NCI-H2196 (cell line): ENCODE measurements at regions not wholly inside any gene's neighbourhood (a gene's known extent, or its start where the extent isn't known, plus 50 kb on each side); places are given as distances from the start of the nearest gene placed in this dataset.

ENCODE experiments used
- DNase-seq: peaks from one replicate; lab custom pipeline; 2025; ENCODE audit not compliant: unreplicated experiment; lab: John Stamatoyannopoulos, UW

DNA sequence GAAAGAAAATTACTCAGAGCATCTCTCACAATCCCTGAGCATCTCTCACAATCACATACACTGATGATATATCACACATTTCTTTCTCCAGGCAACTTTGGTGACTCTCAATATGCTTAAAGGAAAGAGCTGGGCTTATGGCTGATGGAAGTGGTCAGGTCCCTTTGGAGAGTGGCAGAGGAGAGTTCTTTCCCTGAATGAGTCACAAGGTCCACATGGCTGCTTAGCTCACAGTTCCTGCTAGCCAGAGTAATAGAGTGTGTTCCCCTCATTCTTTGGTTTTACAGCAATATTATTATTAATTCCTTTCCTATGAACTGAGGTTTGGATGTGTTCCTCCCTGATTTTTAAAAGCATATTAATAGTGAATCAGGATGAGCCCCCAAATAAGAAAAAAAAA, 287.4 kb downstream of the C7orf25 start:
- DNase-seq, result no peak

DNA sequence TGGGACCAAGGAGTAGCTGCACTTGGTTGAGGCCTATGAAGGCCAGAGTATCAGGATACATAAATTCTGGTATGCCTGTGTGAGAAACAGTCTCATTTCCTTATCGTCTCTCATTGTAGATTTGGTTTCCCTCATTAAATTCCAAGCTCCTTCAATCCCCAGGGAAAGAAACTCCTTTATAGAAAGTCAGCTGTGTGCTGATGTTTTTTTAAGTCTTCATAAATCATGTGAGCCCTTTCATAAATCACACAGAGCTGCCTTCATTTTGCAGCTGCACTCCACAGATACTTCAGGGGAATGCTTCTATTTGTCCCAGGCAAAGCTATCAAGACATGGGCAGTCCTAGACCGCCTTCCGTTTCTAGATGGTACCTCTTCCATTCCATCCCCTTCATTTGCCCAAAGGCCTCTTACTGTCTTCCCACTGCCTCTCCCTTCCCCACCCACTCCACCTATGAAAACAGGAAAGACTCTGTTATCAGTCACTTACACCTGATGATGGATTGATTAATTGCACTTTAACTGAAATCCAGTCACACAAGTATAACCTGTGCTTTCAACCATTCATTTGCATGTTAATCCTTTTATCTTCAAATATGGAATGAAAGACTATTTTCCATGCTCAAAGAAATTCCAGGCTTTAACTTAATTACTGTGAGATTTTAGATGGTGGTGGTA, 290.2 kb downstream of the C7orf25 start:
- DNase-seq, result no peak

DNA sequence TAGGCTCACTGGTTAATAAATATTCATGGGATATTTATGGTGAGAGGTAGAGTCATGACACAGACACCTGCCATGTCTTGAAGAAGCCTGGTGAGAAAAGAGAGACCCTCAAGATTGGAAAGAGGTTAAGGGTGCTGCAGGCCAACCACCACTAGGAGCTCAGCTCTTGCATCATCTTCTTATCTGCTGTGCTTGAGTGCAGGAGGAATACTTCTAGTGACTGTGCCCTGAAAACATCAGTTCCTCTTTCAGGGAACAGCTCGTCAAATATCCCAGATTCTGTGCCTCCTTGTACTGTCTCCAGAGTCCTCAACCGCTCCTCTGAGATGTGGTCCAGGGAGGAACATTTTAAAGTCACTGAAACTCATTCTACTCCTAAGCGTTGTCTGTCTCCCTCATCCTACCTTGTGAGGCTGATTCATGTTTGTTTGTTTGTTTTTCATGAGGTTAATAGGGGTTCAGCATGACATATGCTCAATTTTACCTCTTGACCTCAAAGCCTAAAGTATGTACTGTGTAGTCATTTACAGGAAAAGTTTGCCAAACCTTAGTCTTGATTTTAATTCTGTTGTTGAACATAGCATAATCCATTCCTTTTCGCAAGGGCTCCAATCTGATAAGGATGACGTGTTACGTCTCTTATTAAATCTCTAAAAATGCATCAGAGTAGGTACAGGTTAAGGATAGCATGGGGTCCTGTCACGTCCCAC, 293.1 kb downstream of the C7orf25 start:
- no peak for DNase-seq

DNA sequence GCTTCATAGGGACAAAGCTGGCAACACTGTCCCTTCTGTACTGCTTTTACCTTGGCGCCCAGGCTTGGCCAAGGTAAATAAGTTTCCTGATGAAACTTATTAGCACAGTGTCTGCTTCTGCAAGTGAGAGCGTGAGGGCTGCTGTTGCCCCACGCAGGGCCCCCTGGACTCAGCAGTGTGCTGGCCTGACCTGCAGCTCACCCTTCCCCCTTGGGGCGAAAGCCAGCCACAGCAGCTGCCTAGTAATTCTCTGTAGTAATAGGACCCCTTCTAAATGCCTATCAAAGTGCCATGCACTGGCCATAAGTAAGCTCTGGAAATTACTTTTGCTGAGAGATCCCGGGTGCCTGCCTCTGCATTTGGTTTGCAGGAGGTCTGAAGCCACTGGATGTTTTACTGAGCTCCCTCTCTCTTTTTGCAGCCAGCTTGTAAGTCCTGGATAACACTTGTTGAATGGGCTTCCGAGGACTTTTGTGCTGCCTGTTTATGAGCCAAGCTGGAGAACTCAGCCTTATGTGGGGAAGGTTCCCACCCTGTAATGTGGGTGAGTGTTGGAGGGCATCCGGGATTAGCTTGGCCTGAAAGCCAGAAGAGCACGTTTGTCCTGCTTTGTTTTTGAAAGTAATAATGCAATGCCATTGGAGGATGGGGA, 293.9 kb downstream of the C7orf25 start:
- no peak for DNase-seq

DNA sequence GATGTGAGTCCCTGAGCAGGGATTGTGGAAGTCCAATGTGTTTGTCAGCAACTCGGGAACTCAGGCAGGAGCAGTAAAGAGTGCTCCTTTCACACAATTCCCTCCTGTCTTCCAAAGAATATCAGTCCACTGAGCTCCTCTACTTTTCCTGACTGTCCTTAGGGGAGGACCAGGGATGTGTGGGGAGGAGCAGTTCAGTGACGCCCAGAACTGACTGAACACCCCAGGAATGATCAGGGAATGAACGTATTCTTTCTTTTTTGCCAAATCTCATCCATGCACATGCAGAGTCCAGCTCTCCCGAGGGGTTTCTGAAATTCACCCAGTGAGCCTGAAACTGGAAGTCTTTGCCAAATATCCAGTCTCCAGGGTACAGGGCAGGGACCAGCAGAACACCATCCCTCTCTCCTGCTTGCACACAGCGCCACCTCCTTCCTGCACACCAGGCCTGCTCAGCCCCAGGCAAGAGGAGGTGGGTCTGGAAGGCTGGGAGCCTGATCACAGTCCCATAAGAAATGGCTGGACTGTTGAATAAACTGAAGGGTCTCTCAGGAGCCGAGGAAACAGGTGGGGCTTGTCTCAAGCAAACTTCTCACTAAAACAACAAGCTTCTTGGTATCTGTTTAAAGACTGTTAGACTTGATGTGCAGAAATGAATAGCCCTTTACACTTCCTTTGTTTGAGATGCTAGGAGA, 294.7 kb downstream of the C7orf25 start:
- DNase-seq, result no peak

DNA sequence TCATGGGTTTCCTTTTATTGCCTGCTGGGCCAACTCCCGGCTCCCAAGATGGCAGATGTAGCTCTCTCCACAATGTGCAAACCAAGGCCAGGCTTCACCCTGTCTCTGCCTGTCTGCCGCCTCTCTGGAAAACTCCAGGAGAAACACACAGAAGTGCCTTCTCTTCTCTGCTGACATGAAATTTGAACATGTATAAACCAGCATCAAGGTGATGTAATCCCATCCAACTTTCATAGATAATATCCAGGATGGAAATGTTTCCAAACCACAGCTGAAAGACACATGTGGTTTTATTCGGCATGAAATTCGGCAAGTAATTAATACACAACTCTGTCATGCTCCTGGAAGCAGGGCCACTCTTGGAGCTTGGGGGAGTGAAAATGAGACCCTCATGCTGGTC, 297.2 kb downstream of the C7orf25 start:
- no peak for DNase-seq

DNA sequence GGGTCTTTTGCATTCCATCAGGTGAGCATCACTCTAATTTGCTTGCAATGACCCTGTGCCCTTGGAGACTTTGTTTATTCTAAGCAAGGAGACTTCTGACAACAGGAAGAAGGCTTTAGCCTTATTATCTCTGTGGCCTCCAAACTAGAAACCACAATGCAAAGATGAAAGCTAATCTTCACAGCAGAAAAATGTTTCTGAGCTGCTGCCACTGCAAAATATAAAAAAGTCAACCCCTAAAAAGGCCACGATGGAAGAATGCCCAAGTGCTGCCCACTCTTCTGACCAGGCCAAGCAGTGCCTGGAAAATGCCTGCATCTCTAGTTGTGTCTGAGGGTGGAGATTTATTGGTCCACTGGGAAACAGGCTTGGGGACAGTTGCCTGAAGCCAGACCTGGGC, 299.9 kb downstream of the C7orf25 start:
- DNase-seq, result no peak

DNA sequence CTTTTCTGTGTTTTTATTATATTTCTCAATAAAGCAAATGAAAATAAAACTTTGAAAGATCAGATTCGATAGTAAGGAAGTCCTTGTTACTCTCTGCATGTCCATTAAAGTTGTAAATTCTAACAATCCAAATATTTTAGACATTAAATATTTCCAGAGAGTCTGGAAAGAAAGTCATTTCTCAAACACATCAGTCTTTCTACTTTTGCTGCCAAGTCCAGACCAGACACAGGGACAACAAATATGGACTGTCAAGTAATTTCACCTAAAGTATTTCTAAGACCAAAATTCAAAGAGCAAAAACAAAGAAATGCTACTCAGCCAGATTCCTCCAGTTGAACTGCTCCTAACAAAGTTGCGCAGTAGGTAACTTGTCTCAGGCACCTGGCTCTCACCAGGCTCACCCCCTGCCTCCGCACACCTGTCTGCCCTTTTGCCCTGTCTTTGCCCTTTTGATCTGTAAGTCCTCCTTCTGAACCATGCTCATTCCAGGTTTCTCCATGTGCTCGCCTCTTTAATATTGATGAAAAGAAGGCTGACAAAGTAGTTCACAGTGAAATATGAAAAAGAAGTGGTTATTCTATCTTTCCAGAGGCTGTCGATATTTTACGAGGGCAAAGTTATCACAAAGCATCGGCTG, 300.5 kb downstream of the C7orf25 start:
- no peak for DNase-seq

DNA sequence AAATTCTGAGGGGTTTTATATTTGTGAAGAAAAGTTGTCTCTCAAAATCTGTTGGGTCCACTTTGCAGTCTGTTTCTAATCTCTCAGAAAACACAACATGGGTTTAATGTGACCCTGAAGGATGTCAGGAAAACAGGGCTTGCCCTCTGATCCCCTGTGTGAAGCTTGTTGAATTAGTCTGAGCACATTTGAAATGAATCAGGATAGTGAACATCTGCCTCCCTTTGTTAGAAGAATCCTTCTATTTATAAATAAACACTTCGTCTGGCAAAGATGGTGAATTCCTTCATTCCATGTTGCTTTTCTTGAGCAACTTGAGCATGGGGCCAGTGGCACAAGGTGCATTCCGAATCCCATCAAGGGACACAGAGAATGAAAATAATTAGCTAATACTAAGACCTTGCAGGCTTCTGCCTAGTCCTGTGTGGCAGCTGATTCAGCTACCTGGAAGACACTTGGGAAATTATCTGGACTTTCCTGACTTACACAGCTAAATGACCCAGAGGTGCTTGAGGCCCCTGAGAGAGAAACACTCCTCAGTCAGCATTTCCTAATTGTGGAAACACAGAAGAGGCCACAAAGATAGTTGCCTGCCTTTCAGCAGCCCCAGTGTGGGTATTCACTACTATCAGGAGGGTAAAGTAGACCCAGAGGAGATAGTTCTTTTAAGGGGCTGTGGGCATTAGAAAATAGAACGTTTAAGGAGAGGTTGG, 305.5 kb downstream of the C7orf25 start:
- no peak for DNase-seq

DNA sequence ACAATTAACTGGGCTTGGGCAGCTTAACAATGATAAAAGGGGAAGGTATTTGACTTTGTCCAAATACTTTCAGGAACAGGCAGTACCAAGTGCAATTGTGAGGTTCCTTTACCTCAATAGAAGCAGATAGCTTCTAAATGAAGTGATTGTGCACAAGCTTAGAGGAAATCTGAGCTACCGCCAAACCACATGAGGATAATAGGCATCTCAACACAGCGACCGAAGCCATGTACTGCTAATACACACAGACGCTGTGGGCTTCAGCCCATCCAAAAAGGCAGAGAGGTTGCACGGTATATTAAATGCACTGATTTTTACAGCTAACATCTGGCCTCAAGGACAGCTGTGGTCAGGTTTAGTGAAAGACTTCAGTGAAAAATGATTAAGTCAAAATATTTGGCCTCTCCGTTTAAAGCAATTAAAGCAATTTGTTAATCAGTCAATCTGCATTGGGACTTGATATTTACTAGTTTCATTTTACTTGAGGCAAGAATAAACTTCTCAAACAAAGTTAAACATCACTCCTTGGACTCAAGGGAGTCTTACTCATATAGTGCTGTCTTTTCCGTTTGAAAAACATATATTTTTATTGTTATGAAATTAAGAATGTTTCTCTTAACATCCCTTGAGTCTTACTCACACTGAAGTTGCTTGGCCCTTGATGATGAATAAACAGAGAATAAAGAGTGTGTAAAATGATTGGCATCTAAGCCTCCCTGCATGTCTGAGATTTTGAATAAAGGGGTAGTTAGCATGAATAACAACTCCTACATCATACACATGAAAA, 306.3 kb downstream of the C7orf25 start:
- DNase-seq, result no peak

DNA sequence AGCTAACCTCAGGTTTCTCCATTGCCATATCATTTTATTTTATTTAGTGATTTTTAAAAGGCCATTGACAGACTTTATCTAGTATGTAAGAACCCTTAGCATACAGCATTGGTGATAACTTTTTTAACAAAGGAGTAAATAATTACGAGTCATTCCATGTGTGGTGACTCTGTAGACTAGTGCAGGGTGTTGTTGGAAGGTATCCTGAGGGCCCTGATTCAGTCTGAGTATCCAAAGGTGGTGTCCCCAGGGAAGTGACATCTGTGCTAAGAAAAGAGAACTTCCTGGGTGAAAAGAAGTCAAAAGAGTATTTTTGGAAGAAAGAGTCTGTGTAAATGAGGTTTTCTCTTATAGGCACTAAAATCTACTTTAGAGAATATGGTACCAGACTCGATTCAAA, 308.4 kb downstream of the C7orf25 start:
- DNase-seq, result no peak

DNA sequence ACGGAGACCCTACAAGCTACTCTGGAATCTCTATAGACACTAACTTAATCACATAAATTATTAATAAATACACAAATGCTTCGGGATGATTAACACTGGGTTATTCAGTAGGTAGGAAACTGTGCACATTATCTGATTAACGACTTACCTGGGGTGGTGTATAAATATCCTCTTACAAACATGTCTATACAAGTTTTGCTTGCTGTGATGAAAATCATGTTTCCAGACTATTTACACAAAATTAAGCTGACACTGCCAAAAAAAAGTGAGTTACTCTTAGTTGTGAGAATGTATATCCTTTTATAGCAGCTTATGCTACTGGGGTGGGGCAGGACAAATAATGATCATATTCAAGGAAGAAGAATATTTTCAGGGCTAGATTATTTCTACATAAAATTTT, 314.6 kb downstream of the C7orf25 start:
- no peak for DNase-seq

DNA sequence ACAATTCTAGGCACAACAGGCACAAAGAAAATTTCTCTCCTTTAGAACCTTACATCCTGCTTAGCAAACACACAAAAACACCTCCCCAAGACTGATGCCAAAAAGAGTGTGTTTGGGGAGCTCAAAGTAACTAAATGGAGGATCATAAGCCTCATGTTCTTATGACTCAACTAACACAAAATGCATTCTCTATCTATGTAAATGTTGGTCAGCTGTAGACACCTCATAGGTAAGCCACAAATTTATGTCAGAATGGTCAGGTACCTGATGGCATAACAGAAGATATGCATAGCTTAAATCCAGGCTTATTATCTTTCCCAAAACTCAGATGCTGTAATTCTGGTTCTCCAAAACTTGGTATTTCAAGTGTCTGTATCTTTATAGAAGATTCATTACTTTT, 315.1 kb downstream of the C7orf25 start:
- no peak for DNase-seq

DNA sequence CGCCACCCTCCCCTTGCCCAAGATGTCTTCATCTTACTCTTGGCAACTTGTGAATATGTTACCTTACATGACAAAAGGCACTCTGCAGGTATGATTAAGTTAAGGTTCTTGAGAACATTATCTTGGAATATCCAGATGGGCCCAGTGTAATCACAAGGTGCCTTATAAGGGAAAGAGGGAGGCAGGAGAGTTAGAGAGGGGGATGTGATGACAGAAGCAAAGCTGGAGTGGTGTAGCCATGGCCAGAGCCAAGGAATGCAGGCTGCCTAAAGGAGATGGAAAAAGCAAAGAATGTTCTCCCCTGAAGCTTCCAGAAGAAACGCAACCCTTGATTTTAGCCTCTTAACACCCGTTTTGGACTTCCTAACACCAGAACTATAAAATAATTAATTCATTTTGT, 318.0 kb downstream of the C7orf25 start:
- no peak for DNase-seq

DNA sequence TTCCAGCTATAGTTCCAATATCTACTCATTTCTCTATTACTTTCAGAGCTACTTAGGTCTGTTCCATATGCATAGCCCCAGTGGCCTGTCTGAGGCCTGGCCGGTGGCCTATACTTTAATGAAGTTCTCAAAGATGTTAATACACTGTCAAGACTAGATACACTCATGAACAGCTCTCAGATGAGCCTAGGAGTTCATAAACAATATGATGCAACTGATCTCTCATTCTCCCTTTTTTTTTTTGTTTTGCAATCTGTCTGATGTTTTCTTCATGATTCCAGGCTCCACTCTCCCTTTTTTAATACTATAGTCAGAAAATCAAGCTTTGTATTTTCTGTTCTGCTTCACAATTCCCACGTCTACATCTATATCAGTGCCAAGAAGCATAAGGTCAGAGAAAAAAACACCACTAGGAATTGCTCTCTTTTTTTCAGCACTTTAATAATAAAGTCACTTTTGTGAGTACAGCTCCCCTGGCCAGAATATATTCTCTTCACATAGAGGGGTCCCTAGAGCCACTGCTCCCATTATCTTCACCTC, 321.0 kb downstream of the C7orf25 start:
- DNase-seq, result no peak

DNA sequence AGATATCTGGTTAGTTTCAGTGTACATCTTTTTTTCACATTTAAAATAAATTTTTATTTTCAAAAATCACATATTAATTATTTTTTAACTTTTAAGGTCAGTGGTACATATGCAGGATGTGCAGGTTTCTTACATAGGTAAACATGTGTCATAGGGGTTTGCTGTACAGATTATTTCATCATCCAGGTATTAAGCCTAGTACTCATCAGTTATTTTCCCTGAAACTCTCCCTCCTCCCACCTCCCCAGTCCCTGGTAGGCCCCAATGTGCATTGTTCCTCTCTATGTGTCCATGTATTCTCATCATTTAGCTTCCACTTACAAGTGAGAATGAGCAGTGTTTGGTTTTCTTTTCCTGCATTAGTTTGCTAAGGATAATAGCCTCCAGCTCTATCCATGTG, 323.0 kb downstream of the C7orf25 start:
- DNase-seq, result no peak

DNA sequence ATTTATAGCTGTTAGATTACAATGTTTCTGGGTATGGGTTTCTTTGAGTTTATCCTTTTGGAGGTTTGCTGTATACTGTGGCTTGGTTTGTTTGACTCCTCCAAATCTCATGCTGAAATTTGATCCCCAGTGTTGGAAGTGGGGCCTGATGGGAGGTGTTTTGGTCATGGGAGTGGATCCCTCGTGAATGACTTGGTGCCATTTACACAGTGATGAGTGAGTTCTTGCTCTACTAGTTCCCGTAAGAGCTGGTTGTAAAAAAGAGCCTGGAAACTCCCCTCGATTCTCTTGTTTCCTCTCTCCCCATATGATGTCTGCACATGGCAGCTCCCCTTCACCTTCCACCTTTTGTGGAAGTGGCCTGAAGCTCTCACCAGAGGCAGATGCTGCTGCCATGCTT, 324.1 kb downstream of the C7orf25 start:
- no peak for DNase-seq

DNA sequence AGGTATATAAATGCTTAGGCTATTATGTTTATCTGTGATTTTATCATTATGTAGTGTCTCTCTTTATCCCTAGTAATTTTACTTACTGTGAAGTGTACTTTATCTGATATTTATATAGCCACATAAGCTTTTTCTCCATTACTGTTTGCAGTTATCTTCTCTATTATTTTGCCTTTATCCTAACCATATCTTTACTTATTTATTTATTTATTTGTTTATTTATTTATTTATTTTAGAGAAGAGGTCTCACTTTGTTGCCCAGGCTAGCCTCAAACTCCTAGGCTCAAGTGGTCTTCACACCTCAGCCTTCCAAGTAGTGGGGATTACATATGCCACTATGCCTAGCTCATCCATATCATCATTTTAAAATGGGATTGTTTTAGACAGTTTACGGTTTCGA, 331.8 kb downstream of the C7orf25 start:
- DNase-seq, result no peak

DNA sequence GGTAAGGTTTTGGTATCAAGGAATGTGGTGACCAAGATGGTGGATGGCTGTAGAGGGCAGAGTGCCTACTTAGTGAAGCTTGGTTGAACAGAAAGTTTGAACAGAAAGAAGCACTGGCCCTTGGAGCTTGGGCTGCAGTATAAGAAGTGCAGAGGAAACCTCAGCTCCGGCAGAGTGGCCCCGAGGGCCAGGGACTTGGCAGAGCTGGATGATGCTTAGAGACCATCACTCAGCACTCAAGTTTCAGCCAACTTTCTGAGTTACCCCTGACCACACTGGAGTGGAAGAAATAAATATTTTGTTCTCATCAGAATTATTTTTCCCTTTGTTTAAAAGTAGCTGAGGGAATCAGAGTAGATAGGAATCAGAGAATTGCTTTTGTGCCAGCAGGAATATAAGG, 336.7 kb downstream of the C7orf25 start:
- DNase-seq, result no peak

DNA sequence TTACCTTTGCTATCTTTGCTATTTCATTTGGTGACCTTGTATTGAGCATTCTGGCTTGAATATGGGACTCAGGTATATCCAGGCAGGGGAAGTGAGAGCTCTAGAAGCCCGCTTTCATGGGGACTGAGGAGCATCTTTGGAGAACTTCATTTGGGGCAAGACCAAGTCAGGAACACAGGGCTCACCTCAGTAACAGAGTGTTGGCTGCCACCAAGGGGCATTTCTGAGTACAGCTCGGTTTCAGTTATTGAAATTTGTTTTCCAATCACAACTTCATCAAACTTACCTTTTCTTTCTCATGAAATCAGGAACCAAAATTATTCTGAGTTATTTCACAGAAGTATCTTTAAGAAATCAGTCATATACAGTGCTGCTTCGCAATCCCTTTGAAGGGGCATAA, 337.2 kb downstream of the C7orf25 start:
- DNase-seq, result no peak
